Calu3 (cell line): ENCODE measurements at regions not wholly inside any gene's neighbourhood (a gene's known extent, or its start where the extent isn't known, plus 50 kb on each side); places are given as distances from the start of the nearest gene placed in this dataset.

ENCODE experiments used
- BruUV-seq: library from RNA; stranded (reverse); fragments of 400-500 nt; replicated peaks from 2 replicates; lab custom pipeline; 2021; lab: Mats Ljungman, UMichigan
- CTCF ChIA-PET: fragments of 300-600 bp; sonication (Branson Sonifier 250); formaldehyde crosslinking; loops from one replicate; lab custom pipeline; 2022; ENCODE audit warnings: antibody characterized with exemption; lab: Charles Lee
- DNase-seq: peaks from one replicate; pipeline ENCODE4 v3.0.0; 2022
- H3K27ac Mint-ChIP-seq: one replicate; pipeline ENCODE4 v1.8.0; 2022; ENCODE audit warnings: mixed read lengths; ENCODE audit not compliant: unreplicated experiment
- H3K27me3 Mint-ChIP-seq: one replicate; pipeline ENCODE4 v1.8.0; 2022; ENCODE audit warnings: mixed read lengths; ENCODE audit not compliant: unreplicated experiment
- H3K36me3 Mint-ChIP-seq: one replicate; pipeline ENCODE4 v1.8.0; 2022; ENCODE audit warnings: mild to moderate bottlenecking, moderate library complexity, mixed read lengths; ENCODE audit not compliant: insufficient read depth, unreplicated experiment
- H3K4me1 Mint-ChIP-seq: one replicate; pipeline ENCODE4 v1.8.0; 2022; ENCODE audit warnings: mild to moderate bottlenecking, low read depth, mixed read lengths; ENCODE audit not compliant: unreplicated experiment
- H3K4me3 Mint-ChIP-seq: one replicate; pipeline ENCODE4 v1.8.0; 2022; ENCODE audit warnings: mild to moderate bottlenecking, low read depth, moderate library complexity, mixed read lengths; ENCODE audit not compliant: unreplicated experiment
- H3K9me3 Mint-ChIP-seq: one replicate; pipeline ENCODE4 v1.8.0; 2022; ENCODE audit warnings: low read depth, mixed read lengths; ENCODE audit not compliant: unreplicated experiment
- CTCF ChIP-seq: fragments of 200-600 bp; IDR thresholded peaks from one replicate; pipeline ENCODE4 v1.8.0; 2022; ENCODE audit warnings: antibody characterized with exemption; ENCODE audit not compliant: unreplicated experiment
- intact Hi-C: fragments of 100-400 bp; cut with micrococcal nuclease; formaldehyde crosslinking; loops from one replicate; pipeline ENCODE4 v1.10.0; 2022; ENCODE audit not compliant: unreplicated experiment

- CTCF ChIA-PET, result no interaction called here
- intact Hi-C loops, result no loop called here
- H3K27me3 Mint-ChIP-seq, result no peaks in the 10 kb centered on the region
- no peak overlapping the region for H3K4me3 Mint-ChIP-seq
- no peak overlapping the region for H3K27ac Mint-ChIP-seq
- BruUV-seq, result no TSS peak
- H3K36me3 Mint-ChIP-seq, result no peaks in the 10 kb centered on the region
- no peak for TF ChIP-seq CTCF
- H3K4me1 Mint-ChIP-seq, result no peaks in the 10 kb centered on the region
- H3K9me3 Mint-ChIP-seq, result peaks cover 7% of the 10 kb centered on the region
- DNase-seq, result no peak
These were observed 269.3 kb downstream of the ACTRT1 start for GRCh38 chrX:127782904-127783303.

- no peaks in the 10 kb centered on the region for H3K27me3 Mint-ChIP-seq
- no peaks in the 10 kb centered on the region for H3K4me1 Mint-ChIP-seq
- CTCF ChIA-PET, result no interaction called here
- no peak for DNase-seq
- H3K4me3 Mint-ChIP-seq, result no peak overlapping the region
- no TSS peak for BruUV-seq
- no peak overlapping the region for H3K27ac Mint-ChIP-seq
- intact Hi-C loops, result no loop called here
- TF ChIP-seq CTCF, result no peak
- H3K9me3 Mint-ChIP-seq, result peaks cover 2% of the 10 kb centered on the region
- no peaks in the 10 kb centered on the region for H3K36me3 Mint-ChIP-seq
These were observed 287.5 kb downstream of the ACTRT1 start for GRCh38 chrX:127764674-127765073.

GRCh38 chrX:127762663-127763062 is 289.5 kb downstream of the ACTRT1 start:
- Mint-ChIP-seq H3K9me3 (peaks cover 2% of the 10 kb centered on the region), H3K27me3 (no peaks in the 10 kb centered on the region), H3K27ac (no peak overlapping the region), H3K36me3 (no peaks in the 10 kb centered on the region), H3K4me3 (no peak overlapping the region), H3K4me1 (no peaks in the 10 kb centered on the region)
- CTCF ChIA-PET, result no interaction called here
- intact Hi-C loops, result no loop called here
- no peak for DNase-seq
- BruUV-seq, result no TSS peak
- no peak for TF ChIP-seq CTCF

GRCh38 chrX:127732709-127733108 is 319.5 kb downstream of the ACTRT1 start:
- Mint-ChIP-seq H3K4me1 (no peaks in the 10 kb centered on the region), H3K4me3 (no peak overlapping the region), H3K36me3 (no peaks in the 10 kb centered on the region), H3K27me3 (no peaks in the 10 kb centered on the region), H3K9me3 (peaks cover 7% of the 10 kb centered on the region), H3K27ac (no peak overlapping the region)
- no peak for DNase-seq
- BruUV-seq, result no TSS peak
- intact Hi-C loops, result no loop called here
- CTCF ChIA-PET, result no interaction called here
- TF ChIP-seq CTCF, result no peak
